A673 (cell line): ENCODE measurements at regions not wholly inside any gene's neighbourhood (a gene's known extent, or its start where the extent isn't known, plus 50 kb on each side); places are given as distances from the start of the nearest gene placed in this dataset.
"Not testable (repeated sequence)": the region's sequence is repeated elsewhere in the genome, so short reads cannot be mapped to it uniquely, and the experiment has no call there.

Experiments used
- BruUV-seq: library from RNA; stranded (reverse); fragments of 400-500 nt; replicated peaks from 2 replicates; lab custom pipeline; 2021; lab: Mats Ljungman, UMichigan
- CTCF ChIA-PET: fragments of 300-600 bp; sonication (Branson Sonifier 250); formaldehyde crosslinking; loops from one replicate; lab custom pipeline; 2022; ENCODE audit warnings: antibody characterized with exemption; lab: Charles Lee
- POLR2A ChIA-PET: fragments of 300-600 bp; sonication (Branson Sonifier 250); formaldehyde crosslinking; loops from one replicate; lab custom pipeline; 2022; ENCODE audit warnings: antibody characterized with exemption; ENCODE audit not compliant: low non-redundant PET; lab: Charles Lee
- DNase-seq: peaks from one replicate; pipeline ENCODE4 v3.0.0-alpha.2; 2015; ENCODE audit warnings: low spot score
- H3K27ac ChIP-seq: fragments of 200-600 bp; sonication (generic); 2 replicates; pipeline ENCODE4 v1.5.1; 2016; ENCODE audit warnings: mixed run types, low read depth, mild to moderate bottlenecking, mixed read lengths, antibody characterized with exemption, low read length; ENCODE audit not compliant: poor library complexity, severe bottlenecking
- H3K27me3 ChIP-seq: fragments of 200-600 bp; sonication (generic); replicated peaks from 2 replicates; pipeline ENCODE4 v1.6.1; 2017; ENCODE audit warnings: mixed run types, low read depth, mild to moderate bottlenecking, mixed read lengths, antibody characterized with exemption, low read length; ENCODE audit not compliant: insufficient read depth, poor library complexity
- H3K36me3 ChIP-seq: fragments of 200-600 bp; sonication (generic); 2 replicates; pipeline ENCODE4 v1.6.1; 2016; ENCODE audit warnings: mixed run types, mild to moderate bottlenecking, mixed read lengths, antibody characterized with exemption, low read length; ENCODE audit not compliant: insufficient read depth, poor library complexity, severe bottlenecking
- H3K4me1 ChIP-seq: fragments of 200-600 bp; sonication (generic); 2 replicates; pipeline ENCODE4 v1.6.1; 2017; ENCODE audit warnings: mixed run types, mild to moderate bottlenecking, mixed read lengths, antibody characterized with exemption, low read length; ENCODE audit not compliant: insufficient read depth, poor library complexity, severe bottlenecking
- H3K4me3 ChIP-seq: fragments of 200-600 bp; sonication (generic); 2 replicates; pipeline ENCODE4 v1.5.1; 2016; ENCODE audit warnings: low read depth, mixed run types, mild to moderate bottlenecking, mixed read lengths, low read length; ENCODE audit not compliant: poor library complexity, severe bottlenecking
- H3K9me3 ChIP-seq: fragments of 200-600 bp; sonication (generic); 2 replicates; pipeline ENCODE4 v1.6.1; 2016; ENCODE audit warnings: mixed run types, low read depth, mild to moderate bottlenecking, mixed read lengths, antibody characterized with exemption, low read length; ENCODE audit not compliant: poor library complexity, severe bottlenecking
- EZH2 ChIP-seq: fragments of 200-600 bp; sonication (generic); IDR thresholded peaks from 2 replicates; pipeline ENCODE4 v1.6.1; 2017; ENCODE audit warnings: borderline replicate concordance, low read depth, mild to moderate bottlenecking, mixed read lengths, antibody characterized with exemption, low read length; ENCODE audit not compliant: poor library complexity, severe bottlenecking
- intact Hi-C: fragments of 100-400 bp; cut with micrococcal nuclease; formaldehyde crosslinking; loops from one replicate; pipeline ENCODE4 v1.10.0; 2022; ENCODE audit not compliant: unreplicated experiment
- TF ChIP-seq, protein P1 (sequence below): fragments of 300-800, 200-600 bp; sonication (generic); conservative IDR thresholded peaks from 2 replicates; pipeline ENCODE4 v1.5.1; 2017; ENCODE audit warnings: low read depth, mild to moderate bottlenecking, antibody characterized with exemption, low read length, moderate library complexity, mixed read lengths

DNA sequence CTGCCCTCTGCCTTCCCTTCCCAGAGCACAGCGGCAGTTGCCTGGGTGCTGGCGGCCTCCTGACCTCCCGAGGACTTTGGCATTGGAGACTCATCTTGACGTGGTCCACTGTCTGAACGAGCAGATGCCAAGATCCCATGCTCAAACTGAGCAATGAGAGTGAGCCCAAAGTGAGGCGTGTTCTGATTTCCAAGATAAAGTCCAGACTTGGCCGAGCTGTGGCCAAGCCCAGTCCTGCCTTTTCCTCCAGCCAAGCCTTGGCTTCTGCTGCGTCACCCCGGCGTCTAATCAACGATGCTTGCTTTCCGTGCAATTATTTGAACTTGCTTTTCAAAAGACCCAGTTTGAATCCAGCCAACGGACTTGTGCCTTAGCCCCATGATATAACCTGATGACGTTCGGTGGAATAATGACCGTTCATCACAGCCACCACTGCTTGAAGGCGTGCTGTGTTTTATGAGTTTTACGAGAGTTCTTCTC lies 179.2 kb downstream of the IRF8 start:
- CTCF ChIA-PET, result interaction anchor here (0.7 kb wide), 1 partner anchor 441 kb away, joined by 8 read pairs; no protein-coding TSS in a partner anchor
- Histone ChIP-seq H3K4me1 (no peaks in the 10 kb centered on the region), H3K36me3 (no peaks in the 10 kb centered on the region), H3K27ac (no peak overlapping the region), H3K4me3 (no peak overlapping the region), H3K27me3 (peaks cover 38% of the 10 kb centered on the region), H3K9me3 (no peaks in the 10 kb centered on the region)
- POLR2A ChIA-PET, result no interaction called here
- no TSS peak for BruUV-seq
- intact Hi-C loops, result no loop called here
- DNase-seq, result no peak
- no peak for TF ChIP-seq EZH2
- TF ChIP-seq, protein P1, sequence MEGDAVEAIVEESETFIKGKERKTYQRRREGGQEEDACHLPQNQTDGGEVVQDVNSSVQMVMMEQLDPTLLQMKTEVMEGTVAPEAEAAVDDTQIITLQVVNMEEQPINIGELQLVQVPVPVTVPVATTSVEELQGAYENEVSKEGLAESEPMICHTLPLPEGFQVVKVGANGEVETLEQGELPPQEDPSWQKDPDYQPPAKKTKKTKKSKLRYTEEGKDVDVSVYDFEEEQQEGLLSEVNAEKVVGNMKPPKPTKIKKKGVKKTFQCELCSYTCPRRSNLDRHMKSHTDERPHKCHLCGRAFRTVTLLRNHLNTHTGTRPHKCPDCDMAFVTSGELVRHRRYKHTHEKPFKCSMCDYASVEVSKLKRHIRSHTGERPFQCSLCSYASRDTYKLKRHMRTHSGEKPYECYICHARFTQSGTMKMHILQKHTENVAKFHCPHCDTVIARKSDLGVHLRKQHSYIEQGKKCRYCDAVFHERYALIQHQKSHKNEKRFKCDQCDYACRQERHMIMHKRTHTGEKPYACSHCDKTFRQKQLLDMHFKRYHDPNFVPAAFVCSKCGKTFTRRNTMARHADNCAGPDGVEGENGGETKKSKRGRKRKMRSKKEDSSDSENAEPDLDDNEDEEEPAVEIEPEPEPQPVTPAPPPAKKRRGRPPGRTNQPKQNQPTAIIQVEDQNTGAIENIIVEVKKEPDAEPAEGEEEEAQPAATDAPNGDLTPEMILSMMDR, result no peak

GRCh38 chr16:86078711-86079110 lies 179.7 kb downstream of the IRF8 start:
- intact Hi-C loops, H3K36me3 ChIP-seq, DNase-seq, H3K9me3 ChIP-seq, H3K4me1 ChIP-seq, BruUV-seq, H3K4me3 ChIP-seq, H3K27ac ChIP-seq, POLR2A ChIA-PET: not testable (repeated sequence)
- peaks cover 43% of the 10 kb centered on the region for H3K27me3 ChIP-seq
- CTCF ChIA-PET, result interaction anchor here (0.7 kb wide), 2 partner anchors 264 to 440 kb away, joined by 8 to 10 read pairs; no protein-coding TSS in a partner anchor

DNA sequence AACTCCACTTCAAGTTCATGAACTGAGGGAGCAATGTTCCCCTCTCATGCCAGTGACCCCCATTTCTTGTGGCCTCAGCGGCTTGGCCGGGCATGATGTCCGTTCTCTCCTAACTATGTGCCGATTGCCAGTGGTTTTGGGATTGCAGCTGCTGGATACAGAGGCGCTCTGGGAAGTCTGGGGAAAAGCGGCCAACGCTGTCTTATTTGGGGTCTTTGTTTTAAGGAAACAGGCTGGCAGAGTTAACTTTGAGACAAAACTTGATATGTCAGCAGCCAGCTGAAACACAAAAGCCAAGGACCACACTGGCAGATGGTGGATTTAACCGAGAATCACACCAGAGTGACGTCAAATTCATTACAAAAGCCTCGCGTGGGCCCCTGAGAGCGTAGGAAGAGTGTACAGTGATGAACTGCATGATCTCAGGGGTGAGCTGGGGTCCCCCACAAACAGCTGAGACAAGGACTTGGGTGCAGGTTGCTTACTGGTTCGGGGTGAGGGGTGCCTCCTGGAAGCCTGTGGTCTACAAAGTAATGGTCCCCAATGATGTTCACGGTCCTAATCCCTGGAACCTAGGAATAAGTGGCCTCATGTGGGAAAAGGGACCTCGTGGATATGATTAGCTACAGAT lies 180.4 kb downstream of the IRF8 start:
- TF ChIP-seq, protein P1, result no peak
- TF ChIP-seq EZH2, result no peak
- Histone ChIP-seq H3K4me1 (no peaks in the 10 kb centered on the region), H3K4me3 (no peak overlapping the region), H3K27me3 (peaks cover 48% of the 10 kb centered on the region), H3K9me3 (no peaks in the 10 kb centered on the region), H3K27ac (no peak overlapping the region), H3K36me3 (no peaks in the 10 kb centered on the region)
- POLR2A ChIA-PET, result no interaction called here
- CTCF ChIA-PET, result interaction anchor here (0.7 kb wide), 1 partner anchor 265 kb away, joined by 10 read pairs; no protein-coding TSS in a partner anchor
- intact Hi-C loops, result no loop called here
- no peak for DNase-seq
- BruUV-seq, result no TSS peak
